Neural progenitor cell (in vitro differentiated cells): ENCODE measurements at regions not wholly inside any gene's neighbourhood (a gene's known extent, or its start where the extent isn't known, plus 50 kb on each side); places are given as distances from the start of the nearest gene placed in this dataset.

Experiments used
- DNase-seq: peaks from one replicate; pipeline ENCODE4 v3.0.0-alpha.2; 2016; ENCODE audit warnings: low spot score
- H2AFZ ChIP-seq: fragments of 200-600 bp; sonication (generic); replicated peaks from 2 replicates; pipeline ENCODE4 v1.6.1; 2016; ENCODE audit warnings: antibody characterized with exemption
- H3F3A ChIP-seq: fragments of 200-600 bp; sonication (generic); 2 replicates; pipeline ENCODE4 v1.6.1; 2016; ENCODE audit warnings: antibody characterized with exemption, low read depth
- H3K27ac ChIP-seq: fragments of 200-600 bp; sonication (generic); 2 replicates; pipeline ENCODE4 v1.5.1; 2016; ENCODE audit warnings: mild to moderate bottlenecking
- H3K27me3 ChIP-seq: fragments of 200-600 bp; sonication (generic); 2 replicates; pipeline ENCODE4 v1.6.1; 2016; ENCODE audit warnings: mild to moderate bottlenecking, moderate library complexity
- H3K36me3 ChIP-seq: fragments of 200-600 bp; sonication (generic); 2 replicates; pipeline ENCODE4 v1.5.1; 2016
- H3K4me1 ChIP-seq: fragments of 200-600 bp; sonication (generic); 2 replicates; pipeline ENCODE4 v1.6.1; 2016; ENCODE audit warnings: mixed run types
- H3K4me2 ChIP-seq: fragments of 200-600 bp; sonication (generic); 2 replicates; pipeline ENCODE4 v1.6.1; 2016
- H3K4me3 ChIP-seq: fragments of 200-600 bp; sonication (generic); 2 replicates; pipeline ENCODE4 v1.5.1; 2016
- H3K79me2 ChIP-seq: fragments of 200-600 bp; sonication (generic); 2 replicates; pipeline ENCODE4 v1.6.1; 2016; ENCODE audit warnings: low read depth
- H3K9ac ChIP-seq: fragments of 200-600 bp; sonication (generic); 2 replicates; pipeline ENCODE4 v1.6.1; 2016
- H3K9me3 ChIP-seq: fragments of 200-600 bp; sonication (generic); 2 replicates; pipeline ENCODE4 v1.5.1; 2016; ENCODE audit warnings: low read depth
- H4K20me1 ChIP-seq: fragments of 200-600 bp; sonication (generic); 2 replicates; pipeline ENCODE4 v1.6.1; 2016; ENCODE audit warnings: low read depth
- H3K27ac Mint-ChIP-seq: 3 replicates; pipeline ENCODE4 v1.8.0; 2021; ENCODE audit warnings: mixed read lengths
- H3K27me3 Mint-ChIP-seq: 2 replicates; pipeline ENCODE4 v1.8.0; 2022; ENCODE audit warnings: low read depth, mild to moderate bottlenecking, inconsistent platforms, moderate library complexity, mixed read lengths; ENCODE audit not compliant: insufficient read depth
- H3K36me3 Mint-ChIP-seq: 3 replicates; pipeline ENCODE4 v1.8.0; 2021; ENCODE audit warnings: mixed read lengths
- H3K4me1 Mint-ChIP-seq: 3 replicates; pipeline ENCODE4 v1.8.0; 2021; ENCODE audit warnings: mixed read lengths
- H3K4me3 Mint-ChIP-seq: 3 replicates; pipeline ENCODE4 v1.8.0; 2021; ENCODE audit warnings: mild to moderate bottlenecking, moderate library complexity, mixed read lengths
- H3K9me3 Mint-ChIP-seq: 3 replicates; pipeline ENCODE4 v1.8.0; 2020; ENCODE audit warnings: mixed read lengths
- EZH2 ChIP-seq: fragments of 200-600 bp; sonication (generic); IDR thresholded peaks from 2 replicates; pipeline ENCODE4 v1.6.1; 2017; ENCODE audit warnings: antibody characterized with exemption, mild to moderate bottlenecking, moderate library complexity
- EZH2phosphoT487 ChIP-seq: fragments of 200-600 bp; sonication (generic); IDR thresholded peaks from 2 replicates; pipeline ENCODE4 v1.6.1; 2017; ENCODE audit warnings: antibody characterized with exemption
- TF ChIP-seq, protein P1 (sequence below): fragments of 200-600 bp; sonication (generic); IDR thresholded peaks from 2 replicates; pipeline ENCODE4 v1.5.1; 2017; ENCODE audit warnings: antibody characterized with exemption, mild to moderate bottlenecking

DNA sequence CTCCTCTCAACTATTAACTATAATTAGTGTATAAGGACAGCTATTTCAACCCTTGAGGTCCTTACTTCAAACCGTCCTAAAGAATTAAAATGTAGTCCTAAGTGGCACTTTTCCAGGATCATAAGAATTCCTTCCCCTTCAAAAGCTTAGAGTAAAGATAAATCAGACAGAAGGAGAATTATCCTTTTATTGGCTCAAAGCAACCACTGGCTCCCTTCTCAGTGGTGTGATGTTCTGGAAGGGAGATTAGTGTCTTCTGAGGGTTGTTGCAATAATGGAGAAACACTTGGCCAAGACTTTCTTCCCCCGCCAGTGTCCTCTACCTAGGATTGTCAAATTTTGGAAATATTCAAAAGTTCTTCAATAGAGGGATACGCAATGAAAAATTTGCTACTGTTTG is 89.1 kb upstream of the PLEKHG1 start:
- H3F3A ChIP-seq: no peaks in the 10 kb centered on the region
- peaks cover 3% of the 10 kb centered on the region for H3K36me3 Mint-ChIP-seq
- H3K27me3 Mint-ChIP-seq: no peaks in the 10 kb centered on the region
- H3K79me2 ChIP-seq: no peaks in the 10 kb centered on the region
- no peak overlapping the region for H3K27ac ChIP-seq
- H3K4me1 Mint-ChIP-seq: no peaks in the 10 kb centered on the region
- DNase-seq: no peak
- H3K27me3 ChIP-seq: no peaks in the 10 kb centered on the region
- no peaks in the 10 kb centered on the region for H3K36me3 ChIP-seq
- no peak overlapping the region for H3K4me3 Mint-ChIP-seq
- H4K20me1 ChIP-seq: no peaks in the 10 kb centered on the region
- H3K9me3 ChIP-seq: no peaks in the 10 kb centered on the region
- H3K4me1 ChIP-seq: no peaks in the 10 kb centered on the region
- no peak overlapping the region for H3K4me3 ChIP-seq
- H3K4me2 ChIP-seq: no peak overlapping the region
- H2AFZ ChIP-seq: no peak overlapping the region
- TF ChIP-seq, protein P1, sequence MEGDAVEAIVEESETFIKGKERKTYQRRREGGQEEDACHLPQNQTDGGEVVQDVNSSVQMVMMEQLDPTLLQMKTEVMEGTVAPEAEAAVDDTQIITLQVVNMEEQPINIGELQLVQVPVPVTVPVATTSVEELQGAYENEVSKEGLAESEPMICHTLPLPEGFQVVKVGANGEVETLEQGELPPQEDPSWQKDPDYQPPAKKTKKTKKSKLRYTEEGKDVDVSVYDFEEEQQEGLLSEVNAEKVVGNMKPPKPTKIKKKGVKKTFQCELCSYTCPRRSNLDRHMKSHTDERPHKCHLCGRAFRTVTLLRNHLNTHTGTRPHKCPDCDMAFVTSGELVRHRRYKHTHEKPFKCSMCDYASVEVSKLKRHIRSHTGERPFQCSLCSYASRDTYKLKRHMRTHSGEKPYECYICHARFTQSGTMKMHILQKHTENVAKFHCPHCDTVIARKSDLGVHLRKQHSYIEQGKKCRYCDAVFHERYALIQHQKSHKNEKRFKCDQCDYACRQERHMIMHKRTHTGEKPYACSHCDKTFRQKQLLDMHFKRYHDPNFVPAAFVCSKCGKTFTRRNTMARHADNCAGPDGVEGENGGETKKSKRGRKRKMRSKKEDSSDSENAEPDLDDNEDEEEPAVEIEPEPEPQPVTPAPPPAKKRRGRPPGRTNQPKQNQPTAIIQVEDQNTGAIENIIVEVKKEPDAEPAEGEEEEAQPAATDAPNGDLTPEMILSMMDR: no peak
- TF ChIP-seq EZH2: no peak
- no peak for TF ChIP-seq EZH2phosphoT487
- H3K9ac ChIP-seq: no peak overlapping the region
- H3K27ac Mint-ChIP-seq: no peak overlapping the region
- peaks cover 9% of the 10 kb centered on the region for H3K9me3 Mint-ChIP-seq

DNA sequence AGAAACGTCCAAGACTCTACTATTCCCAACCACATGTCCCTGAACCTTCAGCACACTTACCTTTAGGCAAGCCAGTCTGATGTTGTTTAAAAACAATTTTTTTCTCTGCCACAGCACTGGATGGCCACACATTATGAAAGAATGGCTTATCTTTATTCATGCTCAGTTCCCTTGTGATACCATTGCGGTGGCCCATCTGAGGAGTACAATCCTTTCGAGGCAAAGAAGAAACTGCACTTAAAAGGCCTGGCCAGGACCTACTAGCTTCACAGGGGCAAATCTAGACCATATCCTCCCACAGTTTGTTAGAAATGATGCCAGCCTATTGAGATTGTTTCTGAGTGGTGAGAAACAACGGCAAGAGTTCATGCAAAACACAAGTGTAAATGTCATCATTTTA is 88.4 kb upstream of the PLEKHG1 start:
- Histone ChIP-seq H3K36me3 (no peaks in the 10 kb centered on the region), H3K9me3 (no peaks in the 10 kb centered on the region), H3K79me2 (no peaks in the 10 kb centered on the region), H3K4me3 (no peak overlapping the region), H3K27me3 (no peaks in the 10 kb centered on the region), H3K9ac (no peak overlapping the region), H3K4me2 (no peak overlapping the region), H4K20me1 (no peaks in the 10 kb centered on the region), H2AFZ (no peak overlapping the region), H3F3A (no peaks in the 10 kb centered on the region), H3K4me1 (no peaks in the 10 kb centered on the region), H3K27ac (no peak overlapping the region)
- DNase-seq: no peak
- peaks cover 7% of the 10 kb centered on the region for H3K9me3 Mint-ChIP-seq
- no peaks in the 10 kb centered on the region for H3K4me1 Mint-ChIP-seq
- H3K36me3 Mint-ChIP-seq: peaks cover 3% of the 10 kb centered on the region
- no peak for TF ChIP-seq EZH2phosphoT487
- TF ChIP-seq, protein P1: no peak
- TF ChIP-seq EZH2: no peak
- H3K4me3 Mint-ChIP-seq: no peak overlapping the region
- H3K27ac Mint-ChIP-seq: no peak overlapping the region
- H3K27me3 Mint-ChIP-seq: no peaks in the 10 kb centered on the region

DNA sequence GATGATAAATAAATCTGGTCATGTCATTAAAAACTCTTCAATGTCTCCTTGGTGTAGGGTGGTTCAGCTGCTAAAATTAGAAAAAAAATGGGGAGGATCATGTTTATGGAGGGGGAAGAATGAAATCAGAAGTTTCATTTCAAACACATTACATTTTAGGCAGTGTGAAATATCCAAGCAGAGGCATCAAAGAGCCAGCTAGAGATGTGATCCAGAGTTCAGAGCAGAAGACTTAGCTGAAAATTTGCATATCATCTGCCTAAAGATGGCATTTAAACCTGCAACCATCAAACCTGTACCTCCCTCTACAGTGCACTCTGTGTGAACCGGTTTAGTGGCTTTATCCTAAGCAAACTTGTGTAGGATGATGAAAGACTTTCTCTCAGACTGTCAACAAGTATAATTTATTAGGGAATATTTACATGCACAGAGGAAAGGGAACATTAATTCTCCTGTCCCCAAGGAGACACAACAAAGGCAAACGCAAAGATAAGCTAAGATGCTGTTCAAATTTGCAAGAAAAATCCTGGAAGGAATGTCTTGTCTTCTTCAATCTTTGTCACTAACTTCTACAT is 84.8 kb upstream of the PLEKHG1 start:
- Histone ChIP-seq H3K79me2 (no peaks in the 10 kb centered on the region), H2AFZ (peak overlapping the region; percentile 46), H3K4me1 (no peaks in the 10 kb centered on the region), H3K36me3 (no peaks in the 10 kb centered on the region), H3K9me3 (no peaks in the 10 kb centered on the region), H3F3A (no peaks in the 10 kb centered on the region), H4K20me1 (no peaks in the 10 kb centered on the region), H3K4me3 (no peak overlapping the region), H3K27ac (no peak overlapping the region), H3K27me3 (no peaks in the 10 kb centered on the region), H3K9ac (no peak overlapping the region), H3K4me2 (no peak overlapping the region)
- no peak for DNase-seq
- H3K4me3 Mint-ChIP-seq: no peak overlapping the region
- no peaks in the 10 kb centered on the region for H3K27me3 Mint-ChIP-seq
- no peaks in the 10 kb centered on the region for H3K9me3 Mint-ChIP-seq
- H3K27ac Mint-ChIP-seq: no peak overlapping the region
- no peak for TF ChIP-seq EZH2
- no peak for TF ChIP-seq EZH2phosphoT487
- TF ChIP-seq, protein P1: no peak
- H3K4me1 Mint-ChIP-seq: no peaks in the 10 kb centered on the region
- no peaks in the 10 kb centered on the region for H3K36me3 Mint-ChIP-seq
